ENCODE measurements at regions not wholly inside any gene's neighbourhood (a gene's known extent, or its start where the extent isn't known, plus 50 kb on each side); places are given as distances from the start of the nearest gene placed in this dataset.

DNA sequence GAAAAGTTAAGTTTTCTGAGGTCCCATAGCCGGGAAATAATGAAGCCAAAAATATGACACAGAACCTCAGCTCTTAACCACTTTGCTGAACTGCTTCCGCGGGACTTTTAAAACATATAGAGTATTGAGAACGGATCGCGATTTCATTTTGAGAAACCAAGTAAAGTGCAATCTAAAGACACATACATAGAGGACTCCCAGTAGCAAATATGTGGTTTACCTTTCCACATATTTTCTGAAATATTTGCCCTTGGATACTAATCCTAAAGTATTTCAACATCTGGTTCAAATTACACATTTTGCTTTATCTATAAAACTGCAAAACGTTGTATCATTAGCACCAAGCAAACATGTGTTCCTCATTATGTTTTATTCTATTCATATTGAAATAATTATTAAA lies 776.5 kb downstream of the ROBO2 start:
- no peak for TF ChIP-seq POLR2A (IDR thresholded peaks at IDR 0.05)
- TF ChIP-seq, protein P1, sequence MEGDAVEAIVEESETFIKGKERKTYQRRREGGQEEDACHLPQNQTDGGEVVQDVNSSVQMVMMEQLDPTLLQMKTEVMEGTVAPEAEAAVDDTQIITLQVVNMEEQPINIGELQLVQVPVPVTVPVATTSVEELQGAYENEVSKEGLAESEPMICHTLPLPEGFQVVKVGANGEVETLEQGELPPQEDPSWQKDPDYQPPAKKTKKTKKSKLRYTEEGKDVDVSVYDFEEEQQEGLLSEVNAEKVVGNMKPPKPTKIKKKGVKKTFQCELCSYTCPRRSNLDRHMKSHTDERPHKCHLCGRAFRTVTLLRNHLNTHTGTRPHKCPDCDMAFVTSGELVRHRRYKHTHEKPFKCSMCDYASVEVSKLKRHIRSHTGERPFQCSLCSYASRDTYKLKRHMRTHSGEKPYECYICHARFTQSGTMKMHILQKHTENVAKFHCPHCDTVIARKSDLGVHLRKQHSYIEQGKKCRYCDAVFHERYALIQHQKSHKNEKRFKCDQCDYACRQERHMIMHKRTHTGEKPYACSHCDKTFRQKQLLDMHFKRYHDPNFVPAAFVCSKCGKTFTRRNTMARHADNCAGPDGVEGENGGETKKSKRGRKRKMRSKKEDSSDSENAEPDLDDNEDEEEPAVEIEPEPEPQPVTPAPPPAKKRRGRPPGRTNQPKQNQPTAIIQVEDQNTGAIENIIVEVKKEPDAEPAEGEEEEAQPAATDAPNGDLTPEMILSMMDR (IDR thresholded peaks at IDR 0.05), result no peak

All from esophagus squamous epithelium (tissue), 4 donors.